GM12878 (cell line): ENCODE measurements at regions not wholly inside any gene's neighbourhood (a gene's known extent, or its start where the extent isn't known, plus 50 kb on each side); places are given as distances from the start of the nearest gene placed in this dataset.

Experiments used
- FOS ChIP-seq: IDR thresholded peaks from 3 replicates; pipeline ENCODE4 v1.6.1; 2011; ENCODE audit warnings: borderline replicate concordance; ENCODE audit not compliant: insufficient read length; ENCODE audit errors: extremely low read depth
- KDM1A ChIP-seq: fragments of 200-600 bp; sonication (generic); IDR thresholded peaks from 2 replicates; pipeline ENCODE4 v1.6.1; 2016; ENCODE audit warnings: borderline replicate concordance
- ZNF274 ChIP-seq: IDR thresholded peaks from one replicate; pipeline ENCODE4 v1.8.0; 2011; ENCODE audit not compliant: insufficient read length, insufficient read depth
- TF ChIP-seq, protein P1 (sequence below): IDR thresholded peaks from 2 replicates; pipeline ENCODE4 v1.6.1; 2012; ENCODE audit warnings: low read depth, low read length, improper control_type of control experiment
- TF ChIP-seq, protein P2 (sequence below), 3 experiments: IDR thresholded peaks in 2 of 3; conservative IDR thresholded peaks in 1 of 3; 2 replicates each; pipeline ENCODE4 v1.5.1; 2011; ENCODE audit warnings: low read depth in 3 of 3, low read length in 3 of 3, mild to moderate bottlenecking in 3 of 3, control low read depth in 2 of 3, moderate library complexity in 2 of 3, inconsistent platforms in 1 of 3, mixed read lengths in 1 of 3; ENCODE audit not compliant: control insufficient read depth in 2 of 3, insufficient read depth in 1 of 3; ENCODE audit errors: extremely low read depth in 1 of 3

DNA sequence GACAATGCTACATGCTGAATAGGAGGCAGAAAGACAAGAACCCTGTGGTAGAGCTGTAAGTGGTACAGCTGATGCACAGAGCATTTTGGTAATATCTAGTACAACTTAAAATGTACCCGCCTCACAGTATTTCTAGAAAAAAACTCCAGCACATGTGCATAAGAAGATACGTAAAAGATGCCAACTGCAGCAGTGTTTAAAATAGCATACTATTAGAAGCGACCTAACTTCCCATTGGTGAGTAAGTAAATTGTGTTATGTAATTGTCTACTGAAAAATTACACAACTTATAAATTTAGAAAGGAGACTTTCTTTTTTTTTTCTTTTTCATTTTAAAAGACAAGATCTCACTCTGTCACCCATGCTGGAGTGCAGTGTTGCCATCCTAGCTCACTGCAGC is 114.3 kb upstream of the CAND1 start:
- no peak for TF ChIP-seq KDM1A
- TF ChIP-seq, protein P1, sequence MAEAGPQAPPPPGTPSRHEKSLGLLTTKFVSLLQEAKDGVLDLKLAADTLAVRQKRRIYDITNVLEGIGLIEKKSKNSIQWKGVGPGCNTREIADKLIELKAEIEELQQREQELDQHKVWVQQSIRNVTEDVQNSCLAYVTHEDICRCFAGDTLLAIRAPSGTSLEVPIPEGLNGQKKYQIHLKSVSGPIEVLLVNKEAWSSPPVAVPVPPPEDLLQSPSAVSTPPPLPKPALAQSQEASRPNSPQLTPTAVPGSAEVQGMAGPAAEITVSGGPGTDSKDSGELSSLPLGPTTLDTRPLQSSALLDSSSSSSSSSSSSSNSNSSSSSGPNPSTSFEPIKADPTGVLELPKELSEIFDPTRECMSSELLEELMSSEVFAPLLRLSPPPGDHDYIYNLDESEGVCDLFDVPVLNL: no peak
- TF ChIP-seq ZNF274: no peak
- TF ChIP-seq, protein P2, sequence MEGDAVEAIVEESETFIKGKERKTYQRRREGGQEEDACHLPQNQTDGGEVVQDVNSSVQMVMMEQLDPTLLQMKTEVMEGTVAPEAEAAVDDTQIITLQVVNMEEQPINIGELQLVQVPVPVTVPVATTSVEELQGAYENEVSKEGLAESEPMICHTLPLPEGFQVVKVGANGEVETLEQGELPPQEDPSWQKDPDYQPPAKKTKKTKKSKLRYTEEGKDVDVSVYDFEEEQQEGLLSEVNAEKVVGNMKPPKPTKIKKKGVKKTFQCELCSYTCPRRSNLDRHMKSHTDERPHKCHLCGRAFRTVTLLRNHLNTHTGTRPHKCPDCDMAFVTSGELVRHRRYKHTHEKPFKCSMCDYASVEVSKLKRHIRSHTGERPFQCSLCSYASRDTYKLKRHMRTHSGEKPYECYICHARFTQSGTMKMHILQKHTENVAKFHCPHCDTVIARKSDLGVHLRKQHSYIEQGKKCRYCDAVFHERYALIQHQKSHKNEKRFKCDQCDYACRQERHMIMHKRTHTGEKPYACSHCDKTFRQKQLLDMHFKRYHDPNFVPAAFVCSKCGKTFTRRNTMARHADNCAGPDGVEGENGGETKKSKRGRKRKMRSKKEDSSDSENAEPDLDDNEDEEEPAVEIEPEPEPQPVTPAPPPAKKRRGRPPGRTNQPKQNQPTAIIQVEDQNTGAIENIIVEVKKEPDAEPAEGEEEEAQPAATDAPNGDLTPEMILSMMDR (IDR thresholded peaks at IDR 0.05 in 2 of 3, conservative IDR thresholded peaks at IDR 0.05 in 1 of 3; ENCODE audit: control insufficient read depth in 2 of 3, extremely low read depth in 1 of 3, insufficient read depth in 1 of 3, low read depth in 3 of 3, low read length in 3 of 3): no peak
- TF ChIP-seq FOS: no peak
